HepG2 (cell line): ENCODE measurements at regions not wholly inside any gene's neighbourhood (a gene's known extent, or its start where the extent isn't known, plus 50 kb on each side); places are given as distances from the start of the nearest gene placed in this dataset.

ENCODE experiments used
- DMAP1 ChIP-seq: IDR thresholded peaks from 2 replicates; pipeline ENCODE4 v1.6.1; 2016
- DNMT1 ChIP-seq: sonication (generic); formaldehyde crosslinking; IDR thresholded peaks from 2 replicates; pipeline ENCODE4 v1.5.1; 2020; ENCODE audit warnings: mild to moderate bottlenecking, missing genetic modification reagents
- HMG20A ChIP-seq: IDR thresholded peaks from 2 replicates; pipeline ENCODE4 v1.6.1; 2016; ENCODE audit warnings: borderline replicate concordance
- JARID2 ChIP-seq: sonication (generic); formaldehyde crosslinking; IDR thresholded peaks from 2 replicates; pipeline ENCODE4 v1.8.1; 2023; ENCODE audit warnings: missing genetic modification reagents, inconsistent platforms; ENCODE audit not compliant: insufficient replicate concordance
- JUN ChIP-seq: sonication (generic); formaldehyde crosslinking; IDR thresholded peaks from 2 replicates; pipeline ENCODE4 v1.4.0; 2020; ENCODE audit warnings: mild to moderate bottlenecking, missing genetic modification reagents
- NCOA2 ChIP-seq: sonication (generic); formaldehyde crosslinking; IDR thresholded peaks from 2 replicates; pipeline ENCODE4 v1.8.0; 2022; ENCODE audit warnings: inconsistent platforms
- NFAT5 ChIP-seq: sonication (generic); formaldehyde crosslinking; IDR thresholded peaks from 2 replicates; pipeline ENCODE4 v1.4.0; 2020; ENCODE audit warnings: missing genetic modification reagents
- RAD51 ChIP-seq: fragments of 450-650 bp; IDR thresholded peaks from 2 replicates; pipeline ENCODE4 v1.6.1; 2016; ENCODE audit warnings: borderline replicate concordance
- SIN3A ChIP-seq: IDR thresholded peaks from 2 replicates; pipeline ENCODE4 v1.6.1; 2011; ENCODE audit warnings: low read depth, mild to moderate bottlenecking, control low read depth, low read length, borderline replicate concordance
- USF2 ChIP-seq, 2 experiments: sonication (generic) in 1 of 2; formaldehyde crosslinking in 1 of 2; IDR thresholded peaks; 2 replicates each; pipeline versions ENCODE4 v1.5.1 to v1.6.1; 2011 to 2020; ENCODE audit warnings: borderline replicate concordance in 1 of 2, low read depth in 1 of 2, low read length in 1 of 2, mild to moderate bottlenecking in 1 of 2, missing genetic modification reagents in 1 of 2, moderate library complexity in 1 of 2
- ZBTB25 ChIP-seq: IDR thresholded peaks from 2 replicates; pipeline ENCODE4 v1.6.1; 2018; ENCODE audit warnings: missing genetic modification reagents
- ZBTB39 ChIP-seq: sonication (generic); formaldehyde crosslinking; IDR thresholded peaks from 2 replicates; pipeline ENCODE4 v1.5.0; 2020; ENCODE audit warnings: missing genetic modification reagents
- ZC3H4 ChIP-seq: sonication (generic); formaldehyde crosslinking; IDR thresholded peaks from 2 replicates; pipeline ENCODE4 v1.4.0; 2020; ENCODE audit warnings: missing genetic modification reagents, borderline replicate concordance
- ZNF12 ChIP-seq: sonication (generic); formaldehyde crosslinking; IDR thresholded peaks from 2 replicates; pipeline ENCODE4 v1.5.0; 2020; ENCODE audit warnings: missing genetic modification reagents
- ZNF121 ChIP-seq: sonication (generic); formaldehyde crosslinking; IDR thresholded peaks from 2 replicates; pipeline ENCODE4 v1.5.0; 2020; ENCODE audit warnings: mild to moderate bottlenecking, missing genetic modification reagents
- ZNF17 ChIP-seq: sonication (generic); formaldehyde crosslinking; IDR thresholded peaks from 2 replicates; pipeline ENCODE4 v1.5.0; 2020; ENCODE audit warnings: mild to moderate bottlenecking, missing genetic modification reagents
- ZNF513 ChIP-seq: sonication (generic); formaldehyde crosslinking; conservative IDR thresholded peaks from 2 replicates; pipeline ENCODE4 v1.5.0; 2020; ENCODE audit warnings: missing genetic modification reagents
- ZNF660 ChIP-seq: sonication (generic); formaldehyde crosslinking; IDR thresholded peaks from 2 replicates; pipeline ENCODE4 v1.5.1; 2020; ENCODE audit warnings: mild to moderate bottlenecking, low read depth, missing genetic modification reagents, borderline replicate concordance

GRCh38 chr17:72386619-72387237 is 265.9 kb downstream of the SOX9 start (continued):
- TF ChIP-seq USF2 (IDR thresholded peaks at IDR 0.05; ENCODE audit: low read depth, low read length) = no peak
- TF ChIP-seq USF2 (CRISPR knock-in tag; IDR thresholded peaks at IDR 0.05; ENCODE audit: borderline replicate concordance) = no peak
- TF ChIP-seq RAD51 = no peak
- no peak for TF ChIP-seq ZNF513
- no peak; the same call in 1 of the 2 replicates for TF ChIP-seq ZNF17
- TF ChIP-seq JUN (CRISPR knock-in tag) = no peak
- TF ChIP-seq ZNF121 = no peak; the same call in 1 of the 2 replicates
- no peak for TF ChIP-seq ZBTB25
- TF ChIP-seq NFAT5 (CRISPR knock-in tag) = no peak
- no peak for TF ChIP-seq ZBTB39 (CRISPR knock-in tag)
- no peak for TF ChIP-seq ZNF660
- no peak for TF ChIP-seq JARID2 (CRISPR knock-in tag)
- no peak for TF ChIP-seq SIN3A
- TF ChIP-seq ZNF12 (CRISPR knock-in tag) = peak; percentile 19; the same call in 1 of the 2 replicates
- TF ChIP-seq DMAP1 (CRISPR knock-in tag) = peak; percentile 30; the same call in 1 of the 2 replicates
- TF ChIP-seq HMG20A (CRISPR knock-in tag) = peak; percentile 93; the same call in 1 of the 2 replicates
- peak; percentile 96 for TF ChIP-seq NCOA2 (CRISPR knock-in tag)
- no peak for TF ChIP-seq DNMT1
- TF ChIP-seq ZC3H4 (CRISPR knock-in tag) = no peak
